Uterus (tissue), 2 donors: ENCODE measurements at regions not wholly inside any gene's neighbourhood (a gene's known extent, or its start where the extent isn't known, plus 50 kb on each side); places are given as distances from the start of the nearest gene placed in this dataset.

Source experiments
- POLR2A ChIP-seq, 2 donors: fragments of 450-650 bp; IDR thresholded peaks; one replicate each; pipeline ENCODE4 v1.6.1; 2016; ENCODE audit warnings: antibody characterized with exemption in 2 of 2, mild to moderate bottlenecking in 1 of 2, moderate library complexity in 1 of 2
- TF ChIP-seq, protein P1 (sequence below), 4 experiments: fragments of 200-600 bp in 2 of 4; fragments of 450-650 bp in 2 of 4; sonication (generic) in 2 of 4; IDR thresholded peaks; one replicate each; pipeline ENCODE4 v1.5.1; 2016 to 2019; ENCODE audit warnings: antibody characterized with exemption in 4 of 4, mild to moderate bottlenecking in 2 of 4, moderate library complexity in 1 of 4

DNA sequence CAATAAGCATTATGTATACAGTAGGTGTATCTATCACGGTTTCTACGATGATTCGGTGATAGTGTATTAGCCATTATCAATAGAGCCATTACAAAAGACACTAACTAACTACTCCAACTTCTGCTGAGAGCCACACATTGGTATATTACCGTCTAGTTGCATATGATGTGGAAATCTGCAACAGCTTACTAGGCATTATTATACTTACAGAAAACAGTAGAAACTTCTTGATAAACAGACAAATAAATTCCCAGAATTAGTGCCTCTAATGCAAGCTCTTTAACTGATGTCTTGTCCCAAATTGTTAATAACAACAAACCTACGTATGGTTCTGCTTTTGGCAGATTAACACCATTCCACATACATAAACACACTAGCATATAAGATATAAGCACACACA lies 1923.0 kb upstream of the PIK3C3 start:
- TF ChIP-seq, protein P1, sequence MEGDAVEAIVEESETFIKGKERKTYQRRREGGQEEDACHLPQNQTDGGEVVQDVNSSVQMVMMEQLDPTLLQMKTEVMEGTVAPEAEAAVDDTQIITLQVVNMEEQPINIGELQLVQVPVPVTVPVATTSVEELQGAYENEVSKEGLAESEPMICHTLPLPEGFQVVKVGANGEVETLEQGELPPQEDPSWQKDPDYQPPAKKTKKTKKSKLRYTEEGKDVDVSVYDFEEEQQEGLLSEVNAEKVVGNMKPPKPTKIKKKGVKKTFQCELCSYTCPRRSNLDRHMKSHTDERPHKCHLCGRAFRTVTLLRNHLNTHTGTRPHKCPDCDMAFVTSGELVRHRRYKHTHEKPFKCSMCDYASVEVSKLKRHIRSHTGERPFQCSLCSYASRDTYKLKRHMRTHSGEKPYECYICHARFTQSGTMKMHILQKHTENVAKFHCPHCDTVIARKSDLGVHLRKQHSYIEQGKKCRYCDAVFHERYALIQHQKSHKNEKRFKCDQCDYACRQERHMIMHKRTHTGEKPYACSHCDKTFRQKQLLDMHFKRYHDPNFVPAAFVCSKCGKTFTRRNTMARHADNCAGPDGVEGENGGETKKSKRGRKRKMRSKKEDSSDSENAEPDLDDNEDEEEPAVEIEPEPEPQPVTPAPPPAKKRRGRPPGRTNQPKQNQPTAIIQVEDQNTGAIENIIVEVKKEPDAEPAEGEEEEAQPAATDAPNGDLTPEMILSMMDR (IDR thresholded peaks at IDR 0.05) = no peak
- no peak for TF ChIP-seq POLR2A (IDR thresholded peaks at IDR 0.05)
